ENCODE measurements at regions not wholly inside any gene's neighbourhood (a gene's known extent, or its start where the extent isn't known, plus 50 kb on each side); places are given as distances from the start of the nearest gene placed in this dataset.
"Not testable (repeated sequence)": the region's sequence is repeated elsewhere in the genome, so short reads cannot be mapped to it uniquely, and the experiment has no call there.

GRCh38 chr4:167854881-167855280 lies 237.5 kb upstream of the ANXA10 start:
- DNase-seq: no peak

- DNase-seq: not testable (repeated sequence)
These were observed 234.2 kb upstream of the ANXA10 start for GRCh38 chr4:167858127-167858526.

- DNase-seq: no peak
These were observed 225.1 kb upstream of the ANXA10 start for GRCh38 chr4:167867191-167867590.

- no peak for DNase-seq
These were observed 224.2 kb upstream of the ANXA10 start for GRCh38 chr4:167868163-167868562.

- no peak for DNase-seq
These were observed 218.8 kb upstream of the ANXA10 start for GRCh38 chr4:167873496-167873895.

- not testable (repeated sequence) for DNase-seq
These were observed 216.2 kb upstream of the ANXA10 start for GRCh38 chr4:167876091-167876490.

GRCh38 chr4:167877826-167878225 lies 214.5 kb upstream of the ANXA10 start:
- not testable (repeated sequence) for DNase-seq

GRCh38 chr4:167883266-167883665 lies 209.1 kb upstream of the ANXA10 start:
- no peak for DNase-seq

- DNase-seq: no peak
These were observed 207.3 kb upstream of the ANXA10 start for GRCh38 chr4:167885071-167885470.

GRCh38 chr4:167885872-167886271 lies 206.5 kb upstream of the ANXA10 start:
- no peak for DNase-seq

- no peak for DNase-seq
These were observed 204.6 kb upstream of the ANXA10 start for GRCh38 chr4:167887726-167888125.

GRCh38 chr4:167890226-167890625 lies 202.1 kb upstream of the ANXA10 start:
- no peak for DNase-seq

- no peak for DNase-seq
These were observed 198.8 kb upstream of the ANXA10 start for GRCh38 chr4:167893531-167893930.

GRCh38 chr4:167896260-167896659 lies 196.1 kb upstream of the ANXA10 start:
- DNase-seq: not testable (repeated sequence)

GRCh38 chr4:167897116-167897515 lies 195.2 kb upstream of the ANXA10 start:
- no peak for DNase-seq

GRCh38 chr4:167903291-167903721 lies 189.0 kb upstream of the ANXA10 start:
- DNase-seq: no peak

- DNase-seq: no peak
These were observed 185.5 kb upstream of the ANXA10 start for GRCh38 chr4:167906851-167907250.

GRCh38 chr4:167908816-167909215 lies 183.5 kb upstream of the ANXA10 start:
- DNase-seq: no peak

GRCh38 chr4:167912535-167912934 lies 179.8 kb upstream of the ANXA10 start:
- DNase-seq: not testable (repeated sequence)

- no peak for DNase-seq
These were observed 174.3 kb upstream of the ANXA10 start for GRCh38 chr4:167918077-167918476.

GRCh38 chr4:167930166-167930565 lies 162.2 kb upstream of the ANXA10 start:
- no peak for DNase-seq

GRCh38 chr4:167934216-167934615 lies 158.1 kb upstream of the ANXA10 start:
- DNase-seq: no peak

- no peak for DNase-seq
These were observed 152.3 kb upstream of the ANXA10 start for GRCh38 chr4:167939863-167940616.

- DNase-seq: no peak
These were observed 148.3 kb upstream of the ANXA10 start for GRCh38 chr4:167943872-167944505.

- no peak for DNase-seq
These were observed 147.6 kb upstream of the ANXA10 start for GRCh38 chr4:167944721-167945120.

Data from GOT3 (cell line).